ENCODE measurements at regions not wholly inside any gene's neighbourhood (a gene's known extent, or its start where the extent isn't known, plus 50 kb on each side); places are given as distances from the start of the nearest gene placed in this dataset.

GRCh38 chr19:29421196-29421545 is 104.6 kb upstream of the VSTM2B start (continued):
- TF ChIP-seq HOXB5 (CRISPR knock-in tag; IDR thresholded peaks at IDR 0.05) (no peak), CBX2 (IDR thresholded peaks at IDR 0.05; ENCODE audit: borderline replicate concordance, low read depth) (no peak), RNF2 (IDR thresholded peaks at IDR 0.05; ENCODE audit: borderline replicate concordance, low read depth) (no peak), EHMT2 (IDR thresholded peaks at IDR 0.05; ENCODE audit: low read depth) (no peak), SREBF2 (IDR thresholded peaks at IDR 0.05) (no peak), CEBPB (IDR thresholded peaks at IDR 0.05) (no peak), NPAS2 (CRISPR knock-in tag; IDR thresholded peaks at IDR 0.05; ENCODE audit: borderline replicate concordance) (no peak), RARB (CRISPR knock-in tag; IDR thresholded peaks at IDR 0.05) (no peak), NR3C1 (IDR thresholded peaks at IDR 0.05) (no peak)
- TF ChIP-seq, protein P1, sequence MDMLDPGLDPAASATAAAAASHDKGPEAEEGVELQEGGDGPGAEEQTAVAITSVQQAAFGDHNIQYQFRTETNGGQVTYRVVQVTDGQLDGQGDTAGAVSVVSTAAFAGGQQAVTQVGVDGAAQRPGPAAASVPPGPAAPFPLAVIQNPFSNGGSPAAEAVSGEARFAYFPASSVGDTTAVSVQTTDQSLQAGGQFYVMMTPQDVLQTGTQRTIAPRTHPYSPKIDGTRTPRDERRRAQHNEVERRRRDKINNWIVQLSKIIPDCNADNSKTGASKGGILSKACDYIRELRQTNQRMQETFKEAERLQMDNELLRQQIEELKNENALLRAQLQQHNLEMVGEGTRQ (IDR thresholded peaks at IDR 0.05), result no peak

GRCh38 chr19:29422047-29422446 is 103.7 kb upstream of the VSTM2B start:
- Histone ChIP-seq H3K27ac (no peak overlapping the region), H3K9me3 (0 out of 3 replicates have a peak, but pooled peaks cover 4% of the 10 kb centered on the region), H3K4me1 (no peaks in the 10 kb centered on the region), H3K4me2 (no peak overlapping the region), H3K4me3 (no peak overlapping the region)
- no peak for FAIRE-seq
- 9% methylated on average over 7 of the region's 7 CpGs for WGBS (ENCODE audit: missing lambda C conversion rate)
- TF ChIP-seq SREBF2 (IDR thresholded peaks at IDR 0.05), result no peak
- TF ChIP-seq NR3C1 (IDR thresholded peaks at IDR 0.05), result no peak
- TF ChIP-seq ZC3H11A (IDR thresholded peaks at IDR 0.05), result no peak
- no peak for TF ChIP-seq SMC3 (IDR thresholded peaks at IDR 0.05)
- no peak for TF ChIP-seq NFE2L2 (conservative IDR thresholded peaks at IDR 0.05; ENCODE audit: low read length)
- no peak for TF ChIP-seq NPAS2 (CRISPR knock-in tag; IDR thresholded peaks at IDR 0.05; ENCODE audit: borderline replicate concordance)
- TF ChIP-seq HOXB5 (CRISPR knock-in tag; IDR thresholded peaks at IDR 0.05), result no peak
- TF ChIP-seq KDM1A (IDR thresholded peaks at IDR 0.05; ENCODE audit: low read depth), result no peak
- no peak for TF ChIP-seq TFCP2L1 (CRISPR knock-in tag; IDR thresholded peaks at IDR 0.05)
- no peak for ATAC-seq
- no peak for DNase-seq (ENCODE audit: low read depth in 1 of 2, low spot score in 1 of 2)
- ChIA-PET CTCF (interaction anchor here (0.6 to 1.1 kb wide), 2 partner anchors 465 to 1692 kb away, joined by 3 read pairs; no protein-coding TSS in a partner anchor), POLR2A (no interaction called here)

DNA sequence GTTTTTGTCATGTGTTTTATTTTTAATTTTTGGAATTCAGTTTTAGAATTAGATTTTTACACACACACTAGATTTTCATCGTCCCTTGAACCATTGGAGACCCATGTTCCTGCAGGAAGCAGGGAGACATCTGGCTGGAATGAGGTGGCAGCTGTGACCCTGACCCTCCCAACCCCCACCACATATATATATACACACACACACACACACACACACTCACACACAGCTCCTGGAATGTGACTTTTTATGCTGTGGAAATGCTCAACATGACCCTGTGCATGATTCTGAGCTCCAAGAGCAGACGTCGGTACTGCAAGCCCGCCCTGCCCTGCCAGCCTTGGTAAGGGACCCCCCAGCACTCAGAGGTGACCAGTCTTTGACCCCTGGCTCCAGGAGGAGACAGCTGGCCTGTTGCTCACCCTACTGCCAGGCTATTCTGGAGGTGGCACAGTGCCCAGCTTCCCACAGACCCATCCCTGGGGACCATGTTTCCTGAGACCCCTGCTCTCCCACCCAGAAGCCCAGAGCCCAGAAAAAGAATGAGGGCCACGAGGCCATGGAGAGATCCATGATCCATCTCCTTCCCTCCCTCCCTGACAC is 103.2 kb upstream of the VSTM2B start:
- Histone ChIP-seq H3K4me3 (no peak overlapping the region), H3K4me2 (no peak overlapping the region), H3K9me3 (0 out of 3 replicates have a peak, but pooled peaks cover 4% of the 10 kb centered on the region), H3K4me1 (no peaks in the 10 kb centered on the region), H3K27ac (no peak overlapping the region)
- ATAC-seq (no peak), FAIRE-seq (no peak), DNase-seq (ENCODE audit: low read depth in 1 of 2, low spot score in 1 of 2) (no peak)
- 7% methylated on average over 5 of the region's 5 CpGs for WGBS (ENCODE audit: missing lambda C conversion rate)
- TF ChIP-seq FOSB (CRISPR knock-in tag; IDR thresholded peaks at IDR 0.05), result no peak
- TF ChIP-seq, protein P2, sequence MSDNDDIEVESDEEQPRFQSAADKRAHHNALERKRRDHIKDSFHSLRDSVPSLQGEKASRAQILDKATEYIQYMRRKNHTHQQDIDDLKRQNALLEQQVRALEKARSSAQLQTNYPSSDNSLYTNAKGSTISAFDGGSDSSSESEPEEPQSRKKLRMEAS (IDR thresholded peaks at IDR 0.05), result no peak
- no peak for TF ChIP-seq CHD4 (IDR thresholded peaks at IDR 0.05; ENCODE audit: borderline replicate concordance)
- no peak for TF ChIP-seq PHF8 (IDR thresholded peaks at IDR 0.05; ENCODE audit: borderline replicate concordance, low read depth)
- TF ChIP-seq CEBPB (IDR thresholded peaks at IDR 0.05), result no peak
- ChIA-PET POLR2A (no interaction called here), CTCF (interaction anchor here (1.1 kb wide), 1 partner anchor 465 kb away, joined by 3 read pairs; no protein-coding TSS in a partner anchor)

DNA sequence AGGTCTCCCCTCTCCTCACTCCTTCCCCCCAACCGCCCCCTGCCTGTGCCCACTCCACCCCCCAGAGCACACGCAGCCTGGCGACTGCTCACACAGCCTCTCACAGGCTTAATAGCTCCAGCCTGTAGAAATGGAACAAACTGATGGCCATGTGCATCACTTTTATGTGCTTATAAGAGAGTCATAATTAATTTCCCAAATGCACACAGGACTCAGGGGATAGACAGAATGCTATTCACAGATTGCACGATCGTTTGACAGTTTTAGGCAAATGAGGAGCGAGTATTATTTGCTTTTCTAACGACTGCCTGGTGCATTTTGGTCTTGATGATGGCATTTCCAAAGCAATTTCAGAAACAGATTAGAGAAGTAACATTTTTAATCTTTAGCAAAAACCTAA is 97.7 kb upstream of the VSTM2B start:
- Histone ChIP-seq H3K4me3 (no peak overlapping the region), H3K4me1 (no peaks in the 10 kb centered on the region), H3K27ac (no peak overlapping the region), H3K9me3 (0 out of 3 replicates have a peak, but pooled peaks cover 7% of the 10 kb centered on the region), H3K4me2 (no peak overlapping the region)
- peak; percentile 67 for FAIRE-seq
- CTCF ChIA-PET, result no interaction called here
- POLR2A ChIA-PET, result no interaction called here
- TF ChIP-seq RAD21 (conservative IDR thresholded peaks at IDR 0.05 in 1 of 2, IDR thresholded peaks at IDR 0.05 in 1 of 2), result no peak
- TF ChIP-seq HOXB13 (CRISPR knock-in tag; IDR thresholded peaks at IDR 0.05; ENCODE audit: low read depth), result no peak
- TF ChIP-seq ZNF302 (CRISPR knock-in tag; IDR thresholded peaks at IDR 0.05), result no peak
- TF ChIP-seq CHD2 (IDR thresholded peaks at IDR 0.05; ENCODE audit: low read length, partially characterized antibody), result no peak
- no peak for TF ChIP-seq ZFP36 (IDR thresholded peaks at IDR 0.05; ENCODE audit: borderline replicate concordance, partially characterized antibody)
- TF ChIP-seq RCOR1 (IDR thresholded peaks at IDR 0.05; ENCODE audit: low read depth, low read length), result no peak
- no peak for TF ChIP-seq RNF2 (IDR thresholded peaks at IDR 0.05; ENCODE audit: borderline replicate concordance, low read depth)
- TF ChIP-seq CBX8 (IDR thresholded peaks at IDR 0.05), result no peak
- no peak for TF ChIP-seq NR3C1 (IDR thresholded peaks at IDR 0.05)
- no peak for TF ChIP-seq KDM1A (IDR thresholded peaks at IDR 0.05; ENCODE audit: low read depth)
- TF ChIP-seq POLR2A (IDR thresholded peaks at IDR 0.05; ENCODE audit: low read length), result no peak
- no peak for TF ChIP-seq SMC3 (IDR thresholded peaks at IDR 0.05)
- no peak for TF ChIP-seq NPAS2 (CRISPR knock-in tag; IDR thresholded peaks at IDR 0.05; ENCODE audit: borderline replicate concordance)
- TF ChIP-seq BHLHE40 (IDR thresholded peaks at IDR 0.05; ENCODE audit: low read depth, low read length), result no peak
- no peak for TF ChIP-seq KDM5A (IDR thresholded peaks at IDR 0.05)
- no peak for TF ChIP-seq EHMT2 (IDR thresholded peaks at IDR 0.05; ENCODE audit: low read depth)
- 8% methylated on average over 6 of the region's 7 CpGs for WGBS (ENCODE audit: missing lambda C conversion rate)
- DNase-seq (ENCODE audit: low read depth in 1 of 2, low spot score in 1 of 2), result no peak
- ATAC-seq, result no peak

Measured in A549 (cell line).